PC-3 (cell line): ENCODE measurements at regions not wholly inside any gene's neighbourhood (a gene's known extent, or its start where the extent isn't known, plus 50 kb on each side); places are given as distances from the start of the nearest gene placed in this dataset.
"Not testable (repeated sequence)": the region's sequence is repeated elsewhere in the genome, so short reads cannot be mapped to it uniquely, and the experiment has no call there.

Source experiments
- ATAC-seq: fragments of 200-7000 bp; cut with Tn5 transposase; 2 replicates; pipeline ENCODE4 v1.9.1; 2020; ENCODE audit warnings: mild to moderate bottlenecking, moderate library complexity
- BruUV-seq: library from RNA; stranded (reverse); fragments of 400-500 nt; replicated peaks from 2 replicates; lab custom pipeline; 2021; lab: Mats Ljungman, UMichigan
- CTCF ChIA-PET: fragments of 300-600 bp; sonication (Branson Sonifier 250); formaldehyde crosslinking; loops from one replicate; lab custom pipeline; 2022; ENCODE audit warnings: antibody characterized with exemption; lab: Charles Lee
- POLR2A ChIA-PET: fragments of 300-600 bp; sonication (Branson Sonifier 250); formaldehyde crosslinking; loops from one replicate; lab custom pipeline; 2022; ENCODE audit warnings: antibody characterized with exemption; ENCODE audit not compliant: unreplicated experiment; lab: Charles Lee
- DNase-seq: peaks from one replicate; pipeline ENCODE4 v3.0.0-alpha.2; 2015
- H2AFZ ChIP-seq: fragments of 300-600 bp; sonication (generic); 2 replicates; pipeline ENCODE4 v1.6.0; 2016; ENCODE audit warnings: antibody characterized with exemption, low read length
- H3F3A ChIP-seq: fragments of 300-600 bp; sonication (generic); one replicate; pipeline ENCODE4 v1.6.0; 2017; ENCODE audit warnings: antibody characterized with exemption, low read length, control low read depth, mild to moderate bottlenecking; ENCODE audit not compliant: unreplicated experiment
- H3K27ac ChIP-seq: fragments of 300-600 bp; sonication (generic); 2 replicates; pipeline ENCODE4 v1.5.1; 2016; ENCODE audit warnings: mild to moderate bottlenecking, low read length
- H3K27me3 ChIP-seq: fragments of 300-600 bp; sonication (generic); 2 replicates; pipeline ENCODE4 v1.6.1; 2016; ENCODE audit warnings: low read length, mixed read lengths
- H3K36me3 ChIP-seq: fragments of 300-600 bp; sonication (generic); 2 replicates; pipeline ENCODE4 v1.6.1; 2016; ENCODE audit warnings: low read depth, mixed run types, low read length, mixed read lengths
- H3K4me1 ChIP-seq: fragments of 300-600 bp; sonication (generic); 2 replicates; pipeline ENCODE4 v1.5.1; 2016; ENCODE audit warnings: low read length; ENCODE audit not compliant: insufficient read depth
- H3K4me2 ChIP-seq: fragments of 300-600 bp; sonication (generic); 2 replicates; pipeline ENCODE4 v1.6.0; 2016; ENCODE audit warnings: low read length
- H3K4me3 ChIP-seq: fragments of 300-600 bp; sonication (generic); 2 replicates; pipeline ENCODE4 v1.5.1; 2016; ENCODE audit warnings: mild to moderate bottlenecking, low read length, mixed read lengths
- H3K79me2 ChIP-seq: fragments of 300-600 bp; sonication (generic); 2 replicates; pipeline ENCODE4 v1.6.1; 2017; ENCODE audit warnings: low read length, mixed read lengths
- H3K9ac ChIP-seq: fragments of 300-600 bp; sonication (generic); 2 replicates; pipeline ENCODE4 v1.6.0; 2016; ENCODE audit warnings: mild to moderate bottlenecking, low read length
- H3K9me2 ChIP-seq: fragments of 300-600 bp; sonication (generic); replicated peaks from 2 replicates; pipeline ENCODE4 v1.6.1; 2016; ENCODE audit warnings: mixed run types, low read length, mixed read lengths
- H3K9me3 ChIP-seq: fragments of 300-600 bp; sonication (generic); 2 replicates; pipeline ENCODE4 v1.6.1; 2016; ENCODE audit warnings: low read length, mixed read lengths
- H4K20me1 ChIP-seq: fragments of 300-600 bp; sonication (generic); 2 replicates; pipeline ENCODE4 v1.6.1; 2016; ENCODE audit warnings: low read length, mixed read lengths
- EZH2 ChIP-seq: fragments of 300-600 bp; sonication (generic); IDR thresholded peaks from one replicate; pipeline ENCODE4 v1.6.1; 2017; ENCODE audit warnings: antibody characterized with exemption, mild to moderate bottlenecking, low read length; ENCODE audit not compliant: unreplicated experiment
- EZH2phosphoT487 ChIP-seq: fragments of 300-600 bp; sonication (generic); IDR thresholded peaks from 2 replicates; pipeline ENCODE4 v1.6.1; 2018; ENCODE audit warnings: mild to moderate bottlenecking, antibody characterized with exemption, low read length, borderline replicate concordance
- intact Hi-C: fragments of 100-400 bp; cut with micrococcal nuclease; formaldehyde crosslinking; loops from 2 replicates; pipeline ENCODE4 v1.9.0; 2023
- TF ChIP-seq, protein P1 (sequence below): fragments of 300-600 bp; sonication (generic); conservative IDR thresholded peaks from 2 replicates; pipeline ENCODE4 v1.5.1; 2017; ENCODE audit warnings: antibody characterized with exemption, low read depth, mild to moderate bottlenecking, low read length

GRCh38 chr5:122615146-122615545, 159.7 kb upstream of the SNX2 start:
- Histone ChIP-seq H3K9ac (no peak overlapping the region), H3K27me3 (no peaks in the 10 kb centered on the region), H3K36me3 (no peaks in the 10 kb centered on the region), H3K4me1 (no peaks in the 10 kb centered on the region), H3K27ac (no peak overlapping the region), H3F3A (no peaks in the 10 kb centered on the region), H3K4me2 (no peak overlapping the region), H4K20me1 (no peaks in the 10 kb centered on the region), H2AFZ (no peak overlapping the region), H3K9me3 (no peaks in the 10 kb centered on the region), H3K79me2 (no peaks in the 10 kb centered on the region), H3K9me2 (no peaks in the 10 kb centered on the region), H3K4me3 (no peak overlapping the region)
- TF ChIP-seq EZH2 (no peak), EZH2phosphoT487 (no peak)
- TF ChIP-seq, protein P1, sequence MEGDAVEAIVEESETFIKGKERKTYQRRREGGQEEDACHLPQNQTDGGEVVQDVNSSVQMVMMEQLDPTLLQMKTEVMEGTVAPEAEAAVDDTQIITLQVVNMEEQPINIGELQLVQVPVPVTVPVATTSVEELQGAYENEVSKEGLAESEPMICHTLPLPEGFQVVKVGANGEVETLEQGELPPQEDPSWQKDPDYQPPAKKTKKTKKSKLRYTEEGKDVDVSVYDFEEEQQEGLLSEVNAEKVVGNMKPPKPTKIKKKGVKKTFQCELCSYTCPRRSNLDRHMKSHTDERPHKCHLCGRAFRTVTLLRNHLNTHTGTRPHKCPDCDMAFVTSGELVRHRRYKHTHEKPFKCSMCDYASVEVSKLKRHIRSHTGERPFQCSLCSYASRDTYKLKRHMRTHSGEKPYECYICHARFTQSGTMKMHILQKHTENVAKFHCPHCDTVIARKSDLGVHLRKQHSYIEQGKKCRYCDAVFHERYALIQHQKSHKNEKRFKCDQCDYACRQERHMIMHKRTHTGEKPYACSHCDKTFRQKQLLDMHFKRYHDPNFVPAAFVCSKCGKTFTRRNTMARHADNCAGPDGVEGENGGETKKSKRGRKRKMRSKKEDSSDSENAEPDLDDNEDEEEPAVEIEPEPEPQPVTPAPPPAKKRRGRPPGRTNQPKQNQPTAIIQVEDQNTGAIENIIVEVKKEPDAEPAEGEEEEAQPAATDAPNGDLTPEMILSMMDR, result no peak
- CTCF ChIA-PET, result no interaction called here
- no peak for DNase-seq
- BruUV-seq, result no TSS peak
- intact Hi-C loops, result no loop called here
- no peak for ATAC-seq
- POLR2A ChIA-PET, result no interaction called here

DNA sequence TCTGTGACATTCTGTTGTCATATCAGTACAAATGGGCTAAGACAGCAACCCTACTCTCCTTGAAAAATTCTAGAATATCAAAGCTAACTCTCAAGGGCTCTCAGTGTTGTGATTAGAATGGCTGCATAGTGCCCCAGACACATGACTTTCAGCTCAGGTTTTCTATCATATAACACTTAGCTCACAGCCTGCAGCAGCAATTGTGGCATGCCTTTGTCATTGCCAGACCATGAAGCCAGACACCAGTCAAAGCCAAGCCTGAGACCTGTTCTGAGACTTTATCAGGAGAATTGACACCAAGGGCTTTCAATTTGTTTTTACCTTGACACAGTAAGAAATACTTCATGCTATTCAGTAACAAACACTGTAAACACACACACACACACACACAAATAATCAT, 159.0 kb upstream of the SNX2 start:
- ATAC-seq, result no peak
- H4K20me1 ChIP-seq, result no peaks in the 10 kb centered on the region
- no peak overlapping the region for H2AFZ ChIP-seq
- H3K36me3 ChIP-seq, result no peaks in the 10 kb centered on the region
- no peaks in the 10 kb centered on the region for H3K27me3 ChIP-seq
- H3K27ac ChIP-seq, result no peak overlapping the region
- ChIA-PET CTCF (no interaction called here), POLR2A (no interaction called here)
- H3K9me2 ChIP-seq, result no peaks in the 10 kb centered on the region
- H3K9me3 ChIP-seq, result no peaks in the 10 kb centered on the region
- intact Hi-C loops, result no loop called here
- no peak for DNase-seq
- no peaks in the 10 kb centered on the region for H3F3A ChIP-seq
- no peak overlapping the region for H3K9ac ChIP-seq
- BruUV-seq, result no TSS peak
- H3K4me1 ChIP-seq, result no peaks in the 10 kb centered on the region
- TF ChIP-seq EZH2phosphoT487 (no peak), EZH2 (no peak)
- TF ChIP-seq, protein P1, result no peak
- no peak overlapping the region for H3K4me2 ChIP-seq
- no peaks in the 10 kb centered on the region for H3K79me2 ChIP-seq
- H3K4me3 ChIP-seq, result no peak overlapping the region

- H3K27me3 ChIP-seq, CTCF ChIA-PET, BruUV-seq, H3K4me3 ChIP-seq, DNase-seq, ATAC-seq, H3K36me3 ChIP-seq, H4K20me1 ChIP-seq, H3K79me2 ChIP-seq, H3K9me2 ChIP-seq, H3K9me3 ChIP-seq, H3K27ac ChIP-seq, H3F3A ChIP-seq, intact Hi-C loops, H2AFZ ChIP-seq, H3K9ac ChIP-seq, H3K4me1 ChIP-seq, POLR2A ChIA-PET, H3K4me2 ChIP-seq: not testable (repeated sequence)
These were observed 156.8 kb upstream of the SNX2 start for GRCh38 chr5:122618046-122618445.

- DNase-seq, intact Hi-C loops, BruUV-seq, CTCF ChIA-PET, H3K4me1 ChIP-seq, H3F3A ChIP-seq, H3K9ac ChIP-seq, H3K36me3 ChIP-seq, POLR2A ChIA-PET, H3K79me2 ChIP-seq, H3K9me3 ChIP-seq, ATAC-seq, H3K4me3 ChIP-seq, H3K4me2 ChIP-seq, H3K27ac ChIP-seq, H2AFZ ChIP-seq, H3K9me2 ChIP-seq, H4K20me1 ChIP-seq: not testable (repeated sequence)
- peaks cover 11% of the 10 kb centered on the region; the same call in 1 of the 2 replicates for H3K27me3 ChIP-seq
These were observed 154.1 kb upstream of the SNX2 start for GRCh38 chr5:122620768-122621167.

DNA sequence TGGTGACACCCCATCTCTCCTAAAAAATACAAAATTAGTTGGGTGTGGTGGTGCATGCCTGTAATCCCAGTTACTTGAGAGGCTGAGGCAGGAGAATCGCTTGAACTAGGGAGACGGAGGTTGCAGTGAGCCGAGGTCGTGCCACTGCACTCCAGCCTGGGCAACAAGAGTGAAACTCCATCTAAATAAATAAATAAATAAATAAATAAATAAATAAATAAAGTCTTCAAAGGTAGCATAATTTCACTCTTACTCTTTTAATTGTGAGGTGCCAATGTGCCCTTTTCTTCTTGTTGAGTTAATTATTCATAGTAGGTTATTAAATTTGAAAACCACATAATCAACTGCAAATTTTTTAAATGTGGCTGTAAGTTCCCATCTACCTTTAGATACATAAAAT, 146.2 kb upstream of the SNX2 start:
- 0 out of 2 replicates have a peak, but pooled peaks cover 11% of the 10 kb centered on the region for H3K36me3 ChIP-seq
- H3F3A ChIP-seq, H3K4me2 ChIP-seq, POLR2A ChIA-PET, H3K9ac ChIP-seq, BruUV-seq, H3K9me3 ChIP-seq, DNase-seq, H2AFZ ChIP-seq, H3K9me2 ChIP-seq, CTCF ChIA-PET, H3K79me2 ChIP-seq, ATAC-seq, H4K20me1 ChIP-seq, intact Hi-C loops, H3K4me3 ChIP-seq, H3K27ac ChIP-seq, H3K4me1 ChIP-seq: not testable (repeated sequence)
- H3K27me3 ChIP-seq, result peaks cover 14% of the 10 kb centered on the region; the same call in 1 of the 2 replicates
